NT2/D1 (cell line): ENCODE measurements at regions not wholly inside any gene's neighbourhood (a gene's known extent, or its start where the extent isn't known, plus 50 kb on each side); places are given as distances from the start of the nearest gene placed in this dataset.

Source experiments
- DNase-seq: peaks from one replicate; pipeline ENCODE4 v3.0.0-alpha.2; 2011; ENCODE audit warnings: low read depth, low spot score
- H3K27me3 ChIP-seq: 2 replicates; pipeline ENCODE4 v1.6.0; 2011; ENCODE audit warnings: mild to moderate bottlenecking; ENCODE audit not compliant: insufficient read length, insufficient read depth
- H3K36me3 ChIP-seq: 2 replicates; pipeline ENCODE4 v1.6.1; 2011; ENCODE audit warnings: mild to moderate bottlenecking, low read length, mixed read lengths; ENCODE audit not compliant: insufficient read depth, insufficient read length
- H3K4me1 ChIP-seq: 2 replicates; pipeline ENCODE4 v1.5.1; 2011; ENCODE audit not compliant: insufficient read depth, insufficient read length
- H3K4me3 ChIP-seq: 2 replicates; pipeline ENCODE4 v1.5.1; 2011; ENCODE audit warnings: low read depth; ENCODE audit not compliant: insufficient read length
- H3K9ac ChIP-seq: 2 replicates; pipeline ENCODE4 v1.6.0; 2011; ENCODE audit warnings: low read depth; ENCODE audit not compliant: insufficient read length
- H3K9me3 ChIP-seq: 2 replicates; pipeline ENCODE4 v1.5.1; 2011; ENCODE audit warnings: mild to moderate bottlenecking, low read length; ENCODE audit not compliant: insufficient read depth
- SUZ12 ChIP-seq: IDR thresholded peaks from 2 replicates; pipeline ENCODE4 v1.6.1; 2011; ENCODE audit not compliant: insufficient read length, insufficient read depth; ENCODE audit errors: extremely low read depth
- YY1 ChIP-seq: IDR thresholded peaks from 2 replicates; pipeline ENCODE4 v1.6.1; 2011; ENCODE audit not compliant: insufficient read length, insufficient read depth
- ZNF274 ChIP-seq: IDR thresholded peaks from 2 replicates; pipeline ENCODE4 v1.6.1; 2011; ENCODE audit warnings: mild to moderate bottlenecking, low read depth, low read length

DNA sequence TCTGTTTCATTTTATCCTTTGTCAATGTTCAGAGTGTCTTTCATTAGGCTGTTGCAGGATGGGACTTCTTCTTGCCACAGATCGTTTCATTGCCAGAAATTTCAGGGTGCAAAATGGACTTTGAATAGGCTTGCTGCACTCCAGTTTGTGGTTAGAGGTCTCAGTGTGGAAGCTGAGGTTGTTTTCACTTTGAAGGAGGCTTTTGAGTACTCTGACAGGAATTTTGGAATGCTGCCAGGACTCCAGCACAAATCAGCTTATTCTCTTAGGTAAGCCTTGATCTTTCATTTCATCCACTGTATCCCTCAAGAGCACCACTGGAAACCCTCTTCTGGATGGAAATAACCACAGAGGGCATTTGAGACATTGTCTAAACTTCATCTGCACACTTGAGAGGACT is 715.1 kb upstream of the TSPY4 start:
- no peak for DNase-seq
- no peaks in the 10 kb centered on the region for H3K36me3 ChIP-seq
- no peaks in the 10 kb centered on the region for H3K4me1 ChIP-seq
- H3K4me3 ChIP-seq: no peak overlapping the region
- H3K9me3 ChIP-seq: no peaks in the 10 kb centered on the region
- no peak overlapping the region for H3K9ac ChIP-seq
- no peaks in the 10 kb centered on the region for H3K27me3 ChIP-seq
- no peak for TF ChIP-seq ZNF274
- no peak for TF ChIP-seq SUZ12
- TF ChIP-seq YY1: no peak

DNA sequence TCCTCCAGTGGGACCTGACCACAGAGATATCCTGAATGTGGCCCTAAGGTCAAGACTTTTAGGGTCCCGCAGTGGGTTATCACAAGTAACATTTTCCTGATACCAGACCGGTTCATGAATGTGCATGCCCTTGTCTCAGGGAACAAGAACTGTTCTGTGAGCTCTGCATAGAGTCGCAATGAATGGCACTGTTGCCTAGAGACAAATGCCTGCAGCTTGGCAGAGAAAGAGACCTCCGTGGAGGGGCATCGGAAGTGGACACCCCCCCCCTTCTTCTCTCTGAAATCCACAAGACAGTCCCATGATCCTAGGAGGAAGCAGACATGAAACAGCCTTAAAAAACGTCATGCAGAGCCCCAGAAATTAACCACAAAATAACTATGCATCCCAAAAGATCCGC is 714.4 kb upstream of the TSPY4 start:
- H3K27me3 ChIP-seq: no peaks in the 10 kb centered on the region
- H3K4me1 ChIP-seq: no peaks in the 10 kb centered on the region
- no peaks in the 10 kb centered on the region for H3K36me3 ChIP-seq
- H3K9ac ChIP-seq: no peak overlapping the region
- no peaks in the 10 kb centered on the region for H3K9me3 ChIP-seq
- H3K4me3 ChIP-seq: no peak overlapping the region
- no peak for DNase-seq
- TF ChIP-seq YY1 (no peak), SUZ12 (no peak)

DNA sequence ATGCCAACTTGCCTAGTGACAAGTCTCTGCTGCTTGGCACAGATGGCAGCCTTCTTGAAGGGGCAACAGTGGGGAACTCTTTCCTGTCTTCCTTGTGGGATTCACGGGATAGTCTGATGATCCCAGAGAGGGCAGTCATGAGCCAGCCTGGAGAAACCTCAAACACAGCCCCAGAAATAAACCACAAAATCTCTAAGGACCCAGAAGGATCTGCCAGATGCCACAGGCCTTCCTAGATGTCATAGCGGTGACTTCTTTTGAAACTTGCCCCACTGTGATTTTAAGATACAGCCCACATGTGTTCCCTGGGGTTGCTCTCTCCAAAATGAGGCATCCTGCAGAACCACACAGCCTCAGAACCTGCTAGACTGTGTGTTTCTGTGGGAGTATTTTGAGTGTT is 707.6 kb upstream of the TSPY4 start:
- H3K4me1 ChIP-seq: no peaks in the 10 kb centered on the region
- no peak for TF ChIP-seq YY1
- no peak for TF ChIP-seq ZNF274
- TF ChIP-seq SUZ12: no peak
- no peaks in the 10 kb centered on the region for H3K27me3 ChIP-seq
- no peak for DNase-seq
- H3K4me3 ChIP-seq: no peak overlapping the region
- H3K9me3 ChIP-seq: no peaks in the 10 kb centered on the region
- no peaks in the 10 kb centered on the region for H3K36me3 ChIP-seq
- H3K9ac ChIP-seq: no peak overlapping the region

DNA sequence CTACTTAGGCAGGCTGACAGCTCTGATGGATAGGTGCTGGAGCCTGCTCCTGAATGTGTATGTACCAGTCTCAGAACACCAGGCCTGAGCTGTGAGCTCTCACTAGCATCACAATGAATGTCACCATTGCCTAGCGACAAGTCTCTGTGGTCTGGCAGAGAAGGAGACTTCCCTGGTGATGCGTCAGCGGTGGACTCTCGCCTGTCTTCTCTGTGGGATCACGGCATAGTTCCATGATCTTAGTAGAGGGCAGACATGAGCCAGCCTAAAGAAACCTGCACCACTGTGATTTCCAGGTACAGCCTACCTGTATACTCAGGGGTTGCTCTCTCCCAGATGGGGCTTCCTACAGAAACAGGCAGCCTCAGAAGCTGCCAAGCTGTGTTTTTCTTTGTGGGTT is 699.2 kb upstream of the TSPY4 start:
- no peaks in the 10 kb centered on the region for H3K4me1 ChIP-seq
- no peaks in the 10 kb centered on the region for H3K9me3 ChIP-seq
- no peaks in the 10 kb centered on the region for H3K27me3 ChIP-seq
- H3K4me3 ChIP-seq: no peak overlapping the region
- no peak for DNase-seq
- TF ChIP-seq YY1: no peak
- TF ChIP-seq SUZ12: no peak
- TF ChIP-seq ZNF274: no peak
- H3K9ac ChIP-seq: no peak overlapping the region
- no peaks in the 10 kb centered on the region for H3K36me3 ChIP-seq

DNA sequence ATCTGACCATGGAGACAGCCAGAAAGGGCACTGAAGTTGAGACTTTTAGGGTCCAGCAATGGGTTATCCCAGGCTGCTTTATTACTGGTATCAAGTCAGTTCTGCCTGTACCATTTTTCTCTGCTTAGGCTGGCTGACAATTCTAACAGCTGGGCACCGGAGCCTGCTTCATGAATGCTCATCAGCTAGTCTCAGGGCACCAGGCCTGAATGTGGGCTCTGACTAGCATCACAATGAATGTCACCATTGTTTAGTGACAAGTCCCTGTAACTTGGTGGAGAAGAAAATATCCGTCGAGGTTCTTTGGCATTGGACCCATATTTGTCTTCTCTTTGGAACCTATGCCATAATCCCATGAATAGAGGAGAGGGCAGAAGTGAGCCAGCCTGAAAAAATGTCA is 692.3 kb upstream of the TSPY4 start:
- Histone ChIP-seq H3K27me3 (no peaks in the 10 kb centered on the region), H3K36me3 (no peaks in the 10 kb centered on the region), H3K4me3 (no peak overlapping the region), H3K4me1 (no peaks in the 10 kb centered on the region), H3K9ac (no peak overlapping the region), H3K9me3 (no peaks in the 10 kb centered on the region)
- TF ChIP-seq ZNF274 (no peak), YY1 (no peak), SUZ12 (no peak)
- no peak for DNase-seq

DNA sequence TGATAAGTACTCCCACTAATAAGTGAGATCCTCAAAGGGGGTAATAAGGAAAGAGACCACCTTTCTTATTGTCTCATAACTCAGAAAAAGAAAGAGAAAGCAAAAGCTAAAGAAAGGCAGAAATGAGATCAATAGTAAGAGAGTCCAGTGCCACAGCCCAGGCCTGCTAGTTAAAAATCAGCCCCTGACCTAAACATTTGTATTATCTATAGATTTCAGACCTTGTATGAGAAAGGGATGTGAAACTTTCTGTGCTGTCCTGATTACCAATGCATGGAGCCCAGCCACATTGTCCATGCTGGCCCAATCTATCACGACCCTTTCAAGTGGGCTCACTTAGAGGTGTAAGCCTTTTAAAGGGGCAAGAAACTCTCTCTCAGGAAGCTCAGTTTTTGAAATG is 684.8 kb upstream of the TSPY4 start:
- no peak for TF ChIP-seq YY1
- no peak for TF ChIP-seq ZNF274
- TF ChIP-seq SUZ12: no peak
- no peak overlapping the region for H3K4me3 ChIP-seq
- H3K36me3 ChIP-seq: no peaks in the 10 kb centered on the region
- H3K4me1 ChIP-seq: no peaks in the 10 kb centered on the region
- no peak overlapping the region for H3K9ac ChIP-seq
- DNase-seq: no peak
- no peaks in the 10 kb centered on the region for H3K9me3 ChIP-seq
- H3K27me3 ChIP-seq: no peaks in the 10 kb centered on the region

DNA sequence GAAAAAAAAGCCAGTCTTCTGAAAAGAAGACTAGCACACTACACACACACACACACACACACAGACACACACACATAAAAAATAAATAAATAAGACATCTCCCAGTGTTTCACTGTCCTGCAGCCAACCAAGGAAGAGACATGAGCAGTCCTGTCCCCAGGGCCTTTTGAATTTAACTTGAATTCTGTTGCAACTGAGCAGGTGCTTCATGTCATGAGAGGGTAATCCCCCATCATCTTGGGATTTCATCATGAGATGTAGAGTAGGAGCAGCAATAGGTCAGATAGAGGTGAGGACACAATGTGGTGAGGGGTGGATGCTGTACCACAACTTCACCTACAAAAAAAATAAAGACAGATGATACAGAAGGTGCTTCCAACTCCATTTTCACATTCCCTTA is 682.2 kb upstream of the TSPY4 start:
- no peak overlapping the region for H3K4me3 ChIP-seq
- no peak for TF ChIP-seq SUZ12
- TF ChIP-seq ZNF274: no peak
- no peak for TF ChIP-seq YY1
- H3K9ac ChIP-seq: no peak overlapping the region
- no peaks in the 10 kb centered on the region for H3K4me1 ChIP-seq
- H3K27me3 ChIP-seq: no peaks in the 10 kb centered on the region
- DNase-seq: no peak
- H3K9me3 ChIP-seq: no peaks in the 10 kb centered on the region
- no peaks in the 10 kb centered on the region for H3K36me3 ChIP-seq

DNA sequence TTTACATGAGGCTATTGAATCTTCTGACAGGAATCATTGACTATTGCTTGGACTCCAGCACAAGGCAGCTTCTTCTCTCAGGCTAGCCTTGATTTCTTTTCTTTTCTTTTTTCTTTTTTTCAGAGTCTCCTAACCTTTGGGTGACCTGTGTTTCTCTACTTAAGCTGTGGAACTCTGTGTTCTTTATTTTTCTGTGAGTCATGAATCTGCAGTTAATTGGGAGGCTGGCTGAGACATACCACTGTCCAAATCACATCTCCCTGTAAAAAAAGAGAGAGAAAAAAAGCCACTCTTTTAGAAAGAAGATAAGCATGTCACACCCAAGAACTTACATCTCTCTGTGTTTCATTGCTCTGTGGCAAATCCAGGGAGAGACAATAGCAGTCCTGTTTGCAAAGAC is 681.2 kb upstream of the TSPY4 start:
- DNase-seq: no peak
- TF ChIP-seq ZNF274 (no peak), SUZ12 (no peak), YY1 (no peak)
- Histone ChIP-seq H3K4me3 (no peak overlapping the region), H3K4me1 (no peaks in the 10 kb centered on the region), H3K9ac (no peak overlapping the region), H3K36me3 (no peaks in the 10 kb centered on the region), H3K9me3 (no peaks in the 10 kb centered on the region), H3K27me3 (no peaks in the 10 kb centered on the region)
